ENCODE measurements at regions not wholly inside any gene's neighbourhood (a gene's known extent, or its start where the extent isn't known, plus 50 kb on each side); places are given as distances from the start of the nearest gene placed in this dataset.

DNA sequence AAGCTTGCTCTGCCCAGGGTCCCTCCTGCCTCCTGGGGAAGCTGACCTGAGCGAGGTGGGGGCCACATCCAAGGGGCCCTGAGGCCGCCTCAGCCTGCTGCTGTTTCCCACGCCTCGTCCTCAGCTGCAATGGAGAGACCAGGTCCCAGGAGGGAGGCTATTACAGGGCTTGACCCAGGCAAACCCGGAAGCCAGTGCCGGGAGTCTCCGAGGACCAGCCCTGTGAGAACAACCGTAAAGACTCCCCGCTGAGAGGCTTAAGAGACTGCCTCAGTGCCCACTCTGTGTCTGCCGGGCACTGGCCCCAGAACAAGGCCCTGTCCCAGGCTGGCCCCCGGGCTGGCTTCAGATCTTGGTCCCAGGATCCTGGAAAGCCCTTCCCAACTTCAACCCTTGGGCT is 124.3 kb upstream of the FGF3 start:
- TF ChIP-seq, protein P1, sequence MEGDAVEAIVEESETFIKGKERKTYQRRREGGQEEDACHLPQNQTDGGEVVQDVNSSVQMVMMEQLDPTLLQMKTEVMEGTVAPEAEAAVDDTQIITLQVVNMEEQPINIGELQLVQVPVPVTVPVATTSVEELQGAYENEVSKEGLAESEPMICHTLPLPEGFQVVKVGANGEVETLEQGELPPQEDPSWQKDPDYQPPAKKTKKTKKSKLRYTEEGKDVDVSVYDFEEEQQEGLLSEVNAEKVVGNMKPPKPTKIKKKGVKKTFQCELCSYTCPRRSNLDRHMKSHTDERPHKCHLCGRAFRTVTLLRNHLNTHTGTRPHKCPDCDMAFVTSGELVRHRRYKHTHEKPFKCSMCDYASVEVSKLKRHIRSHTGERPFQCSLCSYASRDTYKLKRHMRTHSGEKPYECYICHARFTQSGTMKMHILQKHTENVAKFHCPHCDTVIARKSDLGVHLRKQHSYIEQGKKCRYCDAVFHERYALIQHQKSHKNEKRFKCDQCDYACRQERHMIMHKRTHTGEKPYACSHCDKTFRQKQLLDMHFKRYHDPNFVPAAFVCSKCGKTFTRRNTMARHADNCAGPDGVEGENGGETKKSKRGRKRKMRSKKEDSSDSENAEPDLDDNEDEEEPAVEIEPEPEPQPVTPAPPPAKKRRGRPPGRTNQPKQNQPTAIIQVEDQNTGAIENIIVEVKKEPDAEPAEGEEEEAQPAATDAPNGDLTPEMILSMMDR (IDR thresholded peaks at IDR 0.05 in 8 of 11, conservative IDR thresholded peaks at IDR 0.05 in 3 of 11), result no peak
- no peak for TF ChIP-seq POLR2A (IDR thresholded peaks at IDR 0.05)
- no peak for TF ChIP-seq POLR2AphosphoS5 (IDR thresholded peaks at IDR 0.05)

All from spleen (tissue), 7 donors.